ENCODE measurements at regions not wholly inside any gene's neighbourhood (a gene's known extent, or its start where the extent isn't known, plus 50 kb on each side); places are given as distances from the start of the nearest gene placed in this dataset.

GRCh38 chr7:156168434-156168833 is 356.2 kb upstream of the SHH start:
- TF ChIP-seq POLR2A (IDR thresholded peaks at IDR 0.05), result no peak
- TF ChIP-seq CTCF (IDR thresholded peaks at IDR 0.05), result no peak

All from thyroid gland (tissue), 4 donors.